GM18868 (cell line): ENCODE measurements at regions not wholly inside any gene's neighbourhood (a gene's known extent, or its start where the extent isn't known, plus 50 kb on each side); places are given as distances from the start of the nearest gene placed in this dataset.

ENCODE experiments used
- ATAC-seq: cut with Tn5 transposase; IDR thresholded peaks from one replicate; pipeline ENCODE4 v1.9.1; 2021; ENCODE audit warnings: mild to moderate bottlenecking, moderate library complexity; ENCODE audit not compliant: unreplicated experiment

- ATAC-seq: no peak
Observed at GRCh38 chr16:14362774-14363371, 267.2 kb downstream of the PARN start.

- no peak for ATAC-seq
Observed at GRCh38 chr16:14360326-14361037, 269.6 kb downstream of the PARN start.

GRCh38 chr16:14358697-14359305 is 271.3 kb downstream of the PARN start:
- ATAC-seq: no peak

GRCh38 chr16:14357328-14357727 is 272.7 kb downstream of the PARN start:
- ATAC-seq: no peak

GRCh38 chr16:14356064-14356463 is 274.0 kb downstream of the PARN start:
- ATAC-seq: no peak

- ATAC-seq: peak; percentile 88
Observed at GRCh38 chr16:14354561-14355351, 275.3 kb downstream of the PARN start.

- ATAC-seq: no peak
Observed at GRCh38 chr16:14353340-14353739, 276.7 kb downstream of the PARN start.

- ATAC-seq: no peak
Observed at GRCh38 chr16:14351647-14352046, 278.4 kb downstream of the PARN start.

- no peak for ATAC-seq
Observed at GRCh38 chr16:14350626-14351025, 279.4 kb downstream of the PARN start.

- no peak for ATAC-seq
Observed at GRCh38 chr16:14350081-14350480, 279.0 kb downstream of the MRTFB start.

- no peak for ATAC-seq
Observed at GRCh38 chr16:14347706-14348105, 276.6 kb downstream of the MRTFB start.

GRCh38 chr16:14346278-14347142 is 275.4 kb downstream of the MRTFB start:
- no peak for ATAC-seq

- ATAC-seq: no peak
Observed at GRCh38 chr16:14345512-14346115, 274.5 kb downstream of the MRTFB start.

- no peak for ATAC-seq
Observed at GRCh38 chr16:14344945-14345344, 273.8 kb downstream of the MRTFB start.

GRCh38 chr16:14344292-14344691 is 273.2 kb downstream of the MRTFB start:
- no peak for ATAC-seq

- no peak for ATAC-seq
Observed at GRCh38 chr16:14341324-14342225, 270.5 kb downstream of the MRTFB start.

- ATAC-seq: no peak
Observed at GRCh38 chr16:14339694-14340093, 268.6 kb downstream of the MRTFB start.

- no peak for ATAC-seq
Observed at GRCh38 chr16:14338969-14339368, 267.9 kb downstream of the MRTFB start.

GRCh38 chr16:14338236-14338635 is 267.1 kb downstream of the MRTFB start:
- no peak for ATAC-seq
